ENCODE measurements at regions not wholly inside any gene's neighbourhood (a gene's known extent, or its start where the extent isn't known, plus 50 kb on each side); places are given as distances from the start of the nearest gene placed in this dataset.

DNA sequence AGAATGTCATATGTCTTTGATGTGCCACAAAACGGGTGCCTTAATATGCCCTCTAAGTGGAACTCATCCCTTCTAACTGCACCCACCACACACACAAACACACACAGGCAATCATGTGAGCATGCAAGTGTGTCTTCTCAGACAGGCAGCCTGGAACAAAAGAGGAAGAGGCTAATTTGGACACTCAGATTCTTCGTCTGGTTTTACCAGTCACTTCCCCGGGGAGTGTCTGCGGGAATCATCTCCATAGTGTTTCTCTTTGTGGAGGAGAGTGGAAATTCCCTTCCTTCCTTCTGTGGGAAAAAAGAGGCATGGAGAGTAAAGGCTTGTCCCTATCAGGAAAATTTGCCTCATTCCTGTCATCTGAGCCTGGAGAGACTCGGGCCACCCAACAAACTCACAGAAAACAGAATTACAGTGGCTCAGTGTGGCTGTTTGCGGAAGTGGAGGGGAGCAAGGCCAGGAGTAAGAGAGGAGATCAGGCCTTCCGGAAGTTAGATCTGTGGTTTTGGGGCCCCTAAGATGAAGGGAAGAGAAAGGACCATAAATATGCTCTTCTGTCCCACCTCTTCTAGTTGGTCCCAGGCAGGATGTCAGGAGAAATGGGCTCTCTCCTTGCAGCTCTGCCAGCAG lies 212.6 kb upstream of the SEMA6D start:
- no peak for FAIRE-seq
- H3K4me1 ChIP-seq, result no peaks in the 10 kb centered on the region
- 25% methylated on average over 7 of the region's 7 CpGs for WGBS (ENCODE audit: missing lambda C conversion rate)
- no peaks in the 10 kb centered on the region for H3K9me3 ChIP-seq
- no peak overlapping the region for H3K4me3 ChIP-seq
- DNase-seq (ENCODE audit: low read depth in 1 of 2, low spot score in 1 of 2), result no peak
- ChIA-PET CTCF (no interaction called here), POLR2A (no interaction called here)
- TF ChIP-seq MAFK (IDR thresholded peaks at IDR 0.05; ENCODE audit: partially characterized antibody) (no peak), EHMT2 (IDR thresholded peaks at IDR 0.05; ENCODE audit: low read depth) (no peak), ZNF302 (CRISPR knock-in tag; IDR thresholded peaks at IDR 0.05) (no peak), KDM1A (IDR thresholded peaks at IDR 0.05; ENCODE audit: low read depth) (no peak), HEYL (CRISPR knock-in tag; IDR thresholded peaks at IDR 0.05) (no peak), PHF8 (IDR thresholded peaks at IDR 0.05; ENCODE audit: borderline replicate concordance, low read depth) (no peak), ZC3H11A (IDR thresholded peaks at IDR 0.05) (no peak), NPAS2 (CRISPR knock-in tag; IDR thresholded peaks at IDR 0.05; ENCODE audit: borderline replicate concordance) (no peak), ZFP36 (IDR thresholded peaks at IDR 0.05; ENCODE audit: borderline replicate concordance, partially characterized antibody) (no peak), RCOR1 (IDR thresholded peaks at IDR 0.05; ENCODE audit: low read depth, low read length) (no peak), HOXA7 (CRISPR knock-in tag; IDR thresholded peaks at IDR 0.05) (no peak), FOXS1 (CRISPR knock-in tag; IDR thresholded peaks at IDR 0.05) (no peak), NR3C1 (IDR thresholded peaks at IDR 0.05) (no peak)
- TF ChIP-seq, protein P1, sequence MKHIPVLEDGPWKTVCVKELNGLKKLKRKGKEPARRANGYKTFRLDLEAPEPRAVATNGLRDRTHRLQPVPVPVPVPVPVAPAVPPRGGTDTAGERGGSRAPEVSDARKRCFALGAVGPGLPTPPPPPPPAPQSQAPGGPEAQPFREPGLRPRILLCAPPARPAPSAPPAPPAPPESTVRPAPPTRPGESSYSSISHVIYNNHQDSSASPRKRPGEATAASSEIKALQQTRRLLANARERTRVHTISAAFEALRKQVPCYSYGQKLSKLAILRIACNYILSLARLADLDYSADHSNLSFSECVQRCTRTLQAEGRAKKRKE (CRISPR knock-in tag; IDR thresholded peaks at IDR 0.05; ENCODE audit: low read depth), result no peak
- TF ChIP-seq, protein P2, sequence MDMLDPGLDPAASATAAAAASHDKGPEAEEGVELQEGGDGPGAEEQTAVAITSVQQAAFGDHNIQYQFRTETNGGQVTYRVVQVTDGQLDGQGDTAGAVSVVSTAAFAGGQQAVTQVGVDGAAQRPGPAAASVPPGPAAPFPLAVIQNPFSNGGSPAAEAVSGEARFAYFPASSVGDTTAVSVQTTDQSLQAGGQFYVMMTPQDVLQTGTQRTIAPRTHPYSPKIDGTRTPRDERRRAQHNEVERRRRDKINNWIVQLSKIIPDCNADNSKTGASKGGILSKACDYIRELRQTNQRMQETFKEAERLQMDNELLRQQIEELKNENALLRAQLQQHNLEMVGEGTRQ (IDR thresholded peaks at IDR 0.05), result no peak
- no peak overlapping the region for H3K4me2 ChIP-seq
- no peak for ATAC-seq
- H3K27ac ChIP-seq, result no peak overlapping the region

DNA sequence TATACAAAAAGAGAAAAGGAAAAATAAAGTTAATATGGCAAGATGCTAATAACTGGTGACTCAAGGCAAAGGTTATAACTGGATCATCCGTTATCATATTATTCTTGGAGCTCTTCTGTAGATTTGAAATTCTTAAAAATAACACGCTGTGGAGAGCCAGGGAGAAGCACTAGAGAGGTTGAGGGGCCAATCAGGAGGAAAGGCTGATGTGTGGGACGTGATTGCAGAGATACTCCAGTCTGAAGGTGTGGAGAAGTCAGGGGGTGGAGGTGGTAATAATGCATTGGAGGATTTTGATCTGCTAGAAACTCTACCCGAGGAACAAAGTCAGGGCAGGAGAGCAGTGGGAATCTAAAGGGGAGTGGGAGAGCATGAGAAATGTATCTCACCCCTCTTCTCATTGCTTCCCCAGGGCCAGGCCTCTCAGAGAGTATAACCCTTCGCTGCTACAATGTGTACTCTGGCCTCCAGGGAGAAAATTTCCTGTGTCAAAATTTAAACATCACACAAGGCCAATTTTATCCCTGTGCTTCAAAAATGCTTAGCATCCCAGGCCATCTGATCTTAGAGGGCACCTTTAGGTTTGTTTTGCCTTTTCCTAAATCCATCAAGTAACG lies 211.5 kb upstream of the SEMA6D start:
- no peak overlapping the region for H3K4me2 ChIP-seq
- H3K27ac ChIP-seq, result no peak overlapping the region
- TF ChIP-seq ZNF302 (CRISPR knock-in tag; IDR thresholded peaks at IDR 0.05), result no peak
- TF ChIP-seq RFX5 (IDR thresholded peaks at IDR 0.05), result no peak
- no peak for TF ChIP-seq NPAS2 (CRISPR knock-in tag; IDR thresholded peaks at IDR 0.05; ENCODE audit: borderline replicate concordance)
- TF ChIP-seq, protein P3, sequence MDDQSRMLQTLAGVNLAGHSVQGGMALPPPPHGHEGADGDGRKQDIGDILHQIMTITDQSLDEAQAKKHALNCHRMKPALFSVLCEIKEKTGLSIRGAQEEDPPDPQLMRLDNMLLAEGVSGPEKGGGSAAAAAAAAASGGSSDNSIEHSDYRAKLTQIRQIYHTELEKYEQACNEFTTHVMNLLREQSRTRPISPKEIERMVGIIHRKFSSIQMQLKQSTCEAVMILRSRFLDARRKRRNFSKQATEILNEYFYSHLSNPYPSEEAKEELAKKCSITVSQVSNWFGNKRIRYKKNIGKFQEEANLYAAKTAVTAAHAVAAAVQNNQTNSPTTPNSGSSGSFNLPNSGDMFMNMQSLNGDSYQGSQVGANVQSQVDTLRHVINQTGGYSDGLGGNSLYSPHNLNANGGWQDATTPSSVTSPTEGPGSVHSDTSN (IDR thresholded peaks at IDR 0.05), result no peak
- TF ChIP-seq EHF (CRISPR knock-in tag; IDR thresholded peaks at IDR 0.05), result no peak
- TF ChIP-seq HOXB5 (CRISPR knock-in tag; IDR thresholded peaks at IDR 0.05), result no peak
- TF ChIP-seq, protein P2 (IDR thresholded peaks at IDR 0.05), result no peak
- no peak for TF ChIP-seq ZFP36 (IDR thresholded peaks at IDR 0.05; ENCODE audit: borderline replicate concordance, partially characterized antibody)
- ChIA-PET CTCF (no interaction called here), POLR2A (no interaction called here)
- H3K9me3 ChIP-seq, result no peaks in the 10 kb centered on the region
- H3K4me3 ChIP-seq, result no peak overlapping the region
- no peaks in the 10 kb centered on the region for H3K4me1 ChIP-seq
- DNase-seq (ENCODE audit: low read depth in 1 of 2, low spot score in 1 of 2) (no peak), FAIRE-seq (no peak), ATAC-seq (no peak)
- 5% methylated on average over 6 of the region's 6 CpGs for WGBS (ENCODE audit: missing lambda C conversion rate)

All from A549 (cell line).